Activated T-cell treated with anti-CD3 and anti-CD28 coated beads, Interleukin-2, amount 50 U/mL, for 4 hours (primary cell): ENCODE measurements at regions not wholly inside any gene's neighbourhood (a gene's known extent, or its start where the extent isn't known, plus 50 kb on each side); places are given as distances from the start of the nearest gene placed in this dataset.

Experiments
- ATAC-seq, 2 donors: fragments of 200-7000 bp; cut with Tn5 transposase; one replicate each; pipeline ENCODE4 v1.10.0; 2021
- DNase-seq: peaks from one replicate; pipeline ENCODE4 v3.0.0-alpha.2; 2020
- H3K27me3 Mint-ChIP-seq: one replicate; pipeline ENCODE4 v1.8.0; 2021; ENCODE audit warnings: low read depth, mixed read lengths
- H3K36me3 Mint-ChIP-seq: one replicate; pipeline ENCODE4 v1.8.0; 2022; ENCODE audit warnings: mixed read lengths; ENCODE audit not compliant: insufficient read depth
- H3K4me1 Mint-ChIP-seq: one replicate; pipeline ENCODE4 v1.8.0; 2021; ENCODE audit warnings: low read depth, mixed read lengths
- H3K4me3 Mint-ChIP-seq: one replicate; pipeline ENCODE4 v1.8.0; 2021; ENCODE audit warnings: mild to moderate bottlenecking, moderate library complexity, mixed read lengths
- H3K9me3 Mint-ChIP-seq: one replicate; pipeline ENCODE4 v1.8.0; 2021; ENCODE audit warnings: mixed read lengths

DNA sequence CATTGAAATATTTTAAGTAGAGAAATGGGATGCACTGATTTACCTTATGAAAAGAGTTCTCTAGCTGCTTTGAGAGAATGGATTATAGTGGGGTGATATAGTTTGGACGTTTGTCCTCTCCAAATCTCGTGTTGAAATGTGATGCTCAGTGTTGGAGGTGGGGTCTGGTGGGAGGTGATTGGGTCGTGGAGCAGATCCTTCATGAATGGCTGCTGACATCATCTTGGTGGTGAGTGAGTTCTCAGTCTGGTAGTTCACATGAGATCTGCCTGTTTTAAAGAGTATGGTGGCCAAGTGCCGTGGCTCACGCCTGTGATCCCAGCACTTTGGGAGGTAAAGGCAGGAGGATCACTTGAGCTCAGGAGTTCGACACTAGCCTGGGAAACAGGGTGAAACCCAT is 58.7 kb upstream of the SH3RF3 start:
- ATAC-seq (no peak), DNase-seq (no peak)
- peaks cover 5% of the 10 kb centered on the region for H3K27me3 Mint-ChIP-seq
- no peaks in the 10 kb centered on the region for H3K4me1 Mint-ChIP-seq
- H3K9me3 Mint-ChIP-seq: peaks cover 5% of the 10 kb centered on the region
- peaks cover 4% of the 10 kb centered on the region for H3K36me3 Mint-ChIP-seq
- H3K4me3 Mint-ChIP-seq: no peak overlapping the region

DNA sequence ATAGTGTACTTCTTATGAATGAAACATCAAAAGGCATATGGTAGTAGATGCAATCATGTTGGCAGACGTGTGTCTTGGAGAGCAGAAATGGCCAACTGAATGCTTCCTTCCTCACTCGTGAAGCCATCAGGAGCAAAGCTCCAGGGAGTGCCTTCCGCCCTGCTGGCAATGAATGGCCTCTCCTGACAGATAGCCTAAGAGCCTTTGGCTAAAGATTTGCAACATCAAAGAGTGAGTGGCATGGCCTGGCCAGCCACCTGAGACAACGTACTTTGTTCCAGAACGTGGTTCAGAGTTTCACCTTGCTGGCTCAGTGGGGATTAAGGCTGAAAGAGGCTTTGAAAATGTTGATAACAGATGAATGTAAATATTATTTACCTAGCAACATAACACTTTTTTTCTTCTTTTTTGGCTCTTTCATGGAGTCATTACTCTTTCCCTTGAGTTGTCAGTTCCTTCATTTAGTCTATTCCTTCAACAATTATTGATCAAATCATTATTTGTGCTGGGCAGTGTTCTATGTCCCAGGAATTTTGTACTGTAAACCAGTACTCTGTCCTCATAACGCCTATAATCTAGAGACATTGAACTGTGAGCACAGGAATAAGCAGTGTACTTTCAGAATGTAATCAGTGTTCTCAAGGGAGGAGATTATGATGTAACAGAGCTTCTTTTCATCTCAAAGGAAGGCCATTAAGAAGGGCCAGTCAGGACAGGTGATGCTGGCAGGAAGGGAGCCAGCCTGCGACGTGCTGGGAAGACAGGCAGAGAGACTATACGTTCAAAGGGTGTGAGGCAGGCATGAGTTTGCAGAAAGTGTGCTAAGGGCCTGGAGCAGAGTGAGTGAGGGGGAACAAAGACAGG is 59.4 kb upstream of the SH3RF3 start:
- Mint-ChIP-seq H3K4me3 (no peak overlapping the region), H3K4me1 (no peaks in the 10 kb centered on the region), H3K36me3 (peaks cover 4% of the 10 kb centered on the region), H3K27me3 (peaks cover 5% of the 10 kb centered on the region), H3K9me3 (peaks cover 5% of the 10 kb centered on the region)
- DNase-seq: no peak
- ATAC-seq: no peak

DNA sequence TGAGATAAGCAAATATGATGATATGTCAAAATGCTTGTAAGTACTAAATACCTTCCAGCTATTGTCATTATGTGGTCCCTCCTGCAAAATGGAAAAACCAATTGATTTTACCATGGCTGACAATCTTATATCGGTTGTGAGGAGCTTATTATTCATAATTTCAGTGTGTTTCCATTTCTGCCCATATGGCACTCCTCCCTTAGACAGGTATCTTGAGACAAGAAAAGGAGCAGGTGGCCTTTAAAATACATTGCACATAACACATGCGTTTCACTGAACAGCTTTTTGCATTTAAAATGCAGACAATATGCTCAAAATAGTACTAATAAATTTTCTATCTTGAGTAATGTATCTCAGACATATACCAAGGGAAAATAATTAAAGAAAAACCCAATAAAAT is 60.2 kb upstream of the SH3RF3 start:
- ATAC-seq (no peak), DNase-seq (no peak)
- Mint-ChIP-seq H3K9me3 (peaks cover 5% of the 10 kb centered on the region), H3K36me3 (peaks cover 4% of the 10 kb centered on the region), H3K27me3 (peaks cover 4% of the 10 kb centered on the region), H3K4me1 (no peaks in the 10 kb centered on the region), H3K4me3 (no peak overlapping the region)

DNA sequence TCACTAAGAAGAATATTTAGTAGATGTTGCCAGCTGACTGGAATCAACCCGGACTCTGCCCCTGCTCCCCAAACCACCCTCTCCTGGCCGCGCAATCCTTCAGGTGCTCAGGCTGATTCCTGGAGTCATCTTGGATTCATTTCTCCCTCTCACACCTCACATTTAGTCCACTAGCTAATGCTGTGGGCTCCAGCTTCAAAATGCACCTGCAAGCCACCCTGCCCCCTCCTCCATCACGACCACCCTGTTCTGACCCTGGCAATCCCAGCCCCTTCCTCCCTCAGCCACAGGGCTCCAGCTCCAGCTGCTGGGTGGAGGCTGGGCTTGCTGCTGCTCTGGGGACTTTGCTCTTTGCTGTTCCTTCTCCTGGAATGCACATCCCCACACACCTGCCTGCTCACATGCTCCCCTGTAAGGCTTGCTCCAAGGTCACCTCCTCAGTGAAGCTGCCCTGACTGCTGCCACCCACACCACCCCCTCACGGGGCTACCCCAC is 61.3 kb upstream of the SH3RF3 start:
- Mint-ChIP-seq H3K4me3 (no peak overlapping the region), H3K36me3 (peaks cover under 1% of the 10 kb centered on the region), H3K27me3 (peaks cover 2% of the 10 kb centered on the region), H3K4me1 (peaks cover 7% of the 10 kb centered on the region), H3K9me3 (peaks cover under 1% of the 10 kb centered on the region)
- DNase-seq (no peak), ATAC-seq (no peak)

DNA sequence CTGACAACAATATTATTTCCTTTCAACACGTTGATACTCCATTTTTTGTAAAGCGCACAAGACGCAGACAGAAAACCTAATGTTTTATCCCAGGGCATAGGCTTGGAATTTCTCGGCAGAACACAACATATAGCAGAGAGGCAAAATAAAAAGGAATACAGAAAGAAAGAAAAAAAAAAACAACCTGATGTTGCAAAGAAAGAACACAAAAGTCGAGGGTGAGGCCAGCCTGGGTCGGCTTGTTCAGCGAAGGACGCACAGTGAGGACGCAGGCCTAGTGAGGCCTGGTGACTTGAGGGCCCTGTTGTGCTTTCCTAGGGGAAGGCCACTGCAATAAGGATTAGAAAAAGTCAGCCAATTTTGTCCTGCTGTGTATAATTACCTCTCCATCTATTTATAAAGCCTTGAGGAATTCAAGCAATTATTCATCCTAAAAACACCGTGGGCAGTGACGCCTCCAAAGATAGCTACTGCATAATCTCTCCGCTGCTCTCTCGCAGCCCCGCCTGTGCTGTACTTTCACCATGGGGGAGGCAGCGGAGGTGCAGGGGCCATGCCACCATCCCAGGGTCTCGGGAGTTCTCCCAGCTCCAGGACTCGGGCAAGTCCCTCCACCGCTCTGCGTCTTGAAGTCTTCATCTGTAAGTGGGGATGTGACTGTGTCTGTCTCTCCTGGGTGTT is 61.9 kb upstream of the SH3RF3 start:
- DNase-seq: no peak
- H3K36me3 Mint-ChIP-seq: no peaks in the 10 kb centered on the region
- no peaks in the 10 kb centered on the region for H3K9me3 Mint-ChIP-seq
- ATAC-seq: no peak
- H3K4me1 Mint-ChIP-seq: peaks cover 7% of the 10 kb centered on the region
- no peak overlapping the region for H3K4me3 Mint-ChIP-seq
- H3K27me3 Mint-ChIP-seq: peaks cover 3% of the 10 kb centered on the region

DNA sequence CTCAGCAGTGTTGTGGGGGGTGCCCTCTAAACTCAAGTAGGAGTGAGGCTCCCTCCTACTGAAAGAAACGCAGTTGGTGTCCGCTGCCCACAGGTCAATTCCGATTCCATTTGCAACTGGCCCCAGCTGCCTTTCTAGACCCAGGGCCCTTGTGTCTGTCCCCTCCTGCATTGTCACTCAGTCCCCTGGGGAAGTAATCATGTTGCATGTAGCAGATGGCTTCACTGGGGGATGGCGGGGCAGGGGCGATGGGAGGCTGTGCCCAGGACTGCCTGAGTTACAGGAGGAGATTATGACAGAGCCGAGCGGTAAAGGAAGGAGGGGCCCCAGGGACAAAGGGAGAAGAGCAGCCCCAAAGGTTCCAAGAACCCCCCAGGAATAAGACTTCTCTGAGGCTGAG is 62.5 kb upstream of the SH3RF3 start:
- ATAC-seq: no peak

DNA sequence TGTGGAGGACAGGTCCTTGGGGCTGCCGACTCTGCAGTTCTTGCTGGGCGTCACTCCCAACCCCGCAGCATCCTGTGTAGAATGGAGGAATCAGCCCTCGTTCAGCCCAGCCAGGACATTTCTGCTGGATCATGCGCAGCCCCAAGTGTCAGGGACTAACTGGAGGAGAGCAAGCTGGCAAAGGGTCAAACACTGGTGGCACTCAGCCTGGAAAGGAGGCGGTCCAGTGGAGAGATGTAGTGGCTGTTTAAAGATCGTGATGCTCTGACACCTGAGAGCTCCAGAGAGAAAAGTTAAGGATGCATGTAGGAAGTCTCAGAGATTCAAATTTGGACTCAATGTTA is 63.6 kb upstream of the SH3RF3 start:
- DNase-seq (no peak), ATAC-seq (no peak)
- Mint-ChIP-seq H3K9me3 (no peaks in the 10 kb centered on the region), H3K4me3 (no peak overlapping the region), H3K4me1 (peaks cover 7% of the 10 kb centered on the region), H3K36me3 (no peaks in the 10 kb centered on the region), H3K27me3 (peaks cover 3% of the 10 kb centered on the region)

More for the DNA sequence above, 62.5 kb upstream of the SH3RF3 start:
- peaks cover 7% of the 10 kb centered on the region for H3K4me1 Mint-ChIP-seq
- no peak overlapping the region for H3K4me3 Mint-ChIP-seq
- no peaks in the 10 kb centered on the region for H3K36me3 Mint-ChIP-seq
- DNase-seq: no peak
- H3K27me3 Mint-ChIP-seq: peaks cover 3% of the 10 kb centered on the region
- no peaks in the 10 kb centered on the region for H3K9me3 Mint-ChIP-seq

DNA sequence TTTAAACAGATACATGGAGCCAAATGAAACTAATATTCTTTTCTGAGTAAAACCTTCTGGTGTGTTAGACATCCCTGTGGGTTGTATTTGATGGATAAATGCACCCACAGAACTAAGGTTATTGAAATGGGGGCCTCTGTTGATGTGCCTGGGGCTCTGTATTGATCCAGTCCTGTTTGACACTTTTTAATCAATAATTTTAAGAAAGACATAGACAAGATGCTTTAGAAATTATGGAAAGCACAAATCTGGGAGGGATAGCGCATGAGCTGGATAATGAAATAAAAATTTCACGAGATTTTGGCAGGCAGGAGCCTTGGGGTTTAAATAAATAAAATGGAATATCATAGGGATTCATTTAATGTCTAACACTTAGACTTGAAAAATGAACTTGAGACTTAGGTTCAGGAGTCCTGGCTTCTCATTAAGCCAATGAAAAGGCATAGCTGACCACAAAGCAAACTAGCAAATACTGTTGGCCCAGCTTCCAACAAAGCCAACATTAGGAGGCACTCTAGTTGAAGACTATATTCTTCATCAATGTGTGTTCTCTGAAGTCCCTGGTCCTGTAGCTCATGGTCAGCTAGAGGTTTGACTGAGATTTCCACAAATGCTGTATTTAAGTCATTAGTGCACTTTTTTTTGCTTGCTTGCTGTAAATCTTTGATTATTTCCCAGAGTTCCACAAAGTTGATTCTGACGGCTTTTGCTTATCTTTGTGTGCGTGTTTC is 64.2 kb upstream of the SH3RF3 start:
- no peaks in the 10 kb centered on the region for H3K36me3 Mint-ChIP-seq
- no peak for ATAC-seq
- H3K9me3 Mint-ChIP-seq: no peaks in the 10 kb centered on the region
- H3K27me3 Mint-ChIP-seq: peaks cover 3% of the 10 kb centered on the region
- H3K4me1 Mint-ChIP-seq: peaks cover 9% of the 10 kb centered on the region
- H3K4me3 Mint-ChIP-seq: no peak overlapping the region
- DNase-seq: no peak

DNA sequence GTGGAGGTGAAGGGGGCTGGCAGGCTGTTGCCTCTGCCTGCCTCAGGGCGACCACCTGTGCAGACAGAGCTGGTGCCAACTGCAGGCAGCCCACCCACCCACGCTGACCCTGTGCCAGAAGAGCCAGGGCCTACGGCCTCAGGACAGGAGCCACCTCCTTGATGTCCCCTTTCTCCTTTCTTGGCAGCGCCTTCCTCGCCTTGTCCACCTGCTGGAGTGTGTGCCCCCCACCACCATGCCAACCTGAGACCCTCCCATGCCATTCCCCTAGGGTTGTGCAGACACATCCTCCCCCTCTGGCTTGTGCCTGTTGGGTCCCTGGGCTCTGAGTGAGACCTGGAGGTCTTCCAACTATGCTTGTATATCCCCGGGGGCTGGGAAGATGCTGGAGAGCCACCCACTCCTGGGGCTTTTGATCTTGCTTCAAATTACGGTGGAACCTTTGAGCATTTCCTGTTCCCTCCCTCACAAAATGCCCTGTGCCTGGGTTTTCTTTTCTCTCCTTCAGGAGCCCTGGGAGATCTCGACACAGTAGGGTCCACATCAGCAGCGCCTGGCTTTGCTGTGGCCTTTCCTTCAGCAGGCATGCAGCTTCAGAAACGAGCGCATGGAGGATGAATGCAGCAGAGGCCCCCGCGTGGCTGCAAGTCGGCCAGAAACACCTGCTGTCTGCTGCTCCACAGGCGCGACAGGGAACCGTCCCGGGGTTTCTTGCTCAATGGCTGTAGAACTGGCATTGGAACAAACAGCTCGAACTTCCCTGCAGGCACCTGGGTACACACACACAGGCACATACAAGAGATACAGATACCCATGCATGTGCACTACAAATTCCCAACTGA is 65.9 kb upstream of the SH3RF3 start:
- H3K4me3 Mint-ChIP-seq: no peak overlapping the region
- peaks cover 5% of the 10 kb centered on the region for H3K27me3 Mint-ChIP-seq
- ATAC-seq (no peak), DNase-seq (no peak)
- H3K9me3 Mint-ChIP-seq: no peaks in the 10 kb centered on the region
- peaks cover 10% of the 10 kb centered on the region for H3K4me1 Mint-ChIP-seq
- H3K36me3 Mint-ChIP-seq: no peaks in the 10 kb centered on the region

DNA sequence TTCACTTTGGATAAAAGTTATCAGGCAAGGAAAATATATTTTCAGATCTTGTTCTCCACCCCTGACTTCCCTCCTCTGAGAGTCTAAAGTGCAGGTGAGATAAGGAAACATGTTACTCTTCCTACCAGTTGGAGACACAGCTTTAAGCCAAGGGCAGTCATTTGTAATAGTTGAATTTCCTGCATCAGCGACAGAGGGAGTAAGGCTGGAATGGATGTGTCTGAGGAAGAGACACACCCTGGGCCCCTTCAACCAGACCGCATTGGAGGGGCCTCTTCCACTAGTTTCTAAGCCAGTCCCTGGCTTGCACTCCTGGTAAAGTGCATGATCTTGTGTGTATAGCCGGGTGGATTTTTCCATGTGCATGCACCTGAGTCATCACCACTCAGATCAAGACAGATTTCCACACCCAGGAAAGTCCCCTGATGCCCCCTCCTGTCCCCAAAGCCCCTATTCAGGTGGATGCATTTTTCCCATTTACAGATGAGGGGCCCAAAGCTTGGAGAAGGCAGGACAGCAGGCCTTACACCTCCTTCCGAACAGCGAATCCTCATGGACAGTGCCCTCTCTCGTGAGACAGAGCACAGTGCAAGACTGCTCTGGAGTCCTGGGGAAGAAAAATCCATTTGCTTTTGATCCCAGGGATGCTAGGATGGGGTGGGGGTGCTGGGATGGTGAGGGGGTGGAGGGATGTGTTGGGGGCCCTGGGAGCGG is 66.7 kb upstream of the SH3RF3 start:
- Mint-ChIP-seq H3K4me3 (no peak overlapping the region), H3K4me1 (peaks cover 12% of the 10 kb centered on the region), H3K36me3 (no peaks in the 10 kb centered on the region), H3K9me3 (no peaks in the 10 kb centered on the region), H3K27me3 (peaks cover 5% of the 10 kb centered on the region)
- ATAC-seq (no peak), DNase-seq (no peak)

DNA sequence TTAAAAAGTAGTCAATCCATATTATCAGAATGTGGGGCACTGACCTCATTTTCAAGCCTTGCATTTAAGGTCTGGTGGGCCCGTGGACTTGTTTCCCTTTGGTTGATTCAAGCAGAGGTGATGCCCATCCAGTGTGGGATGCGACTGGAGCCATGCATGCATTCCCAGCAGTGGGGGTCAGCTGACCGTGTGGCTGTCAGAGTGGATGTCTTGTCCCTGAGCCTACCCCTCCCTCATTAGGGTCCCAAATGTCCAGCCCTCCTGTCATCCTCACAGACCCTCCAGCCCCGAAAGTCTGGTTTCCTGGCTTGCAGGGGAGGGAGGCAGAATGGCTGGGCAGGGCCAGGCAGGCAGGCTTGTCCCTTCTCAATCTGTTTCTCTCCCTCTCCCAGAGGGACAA is 67.3 kb upstream of the SH3RF3 start:
- H3K4me3 Mint-ChIP-seq: no peak overlapping the region
- no peaks in the 10 kb centered on the region for H3K36me3 Mint-ChIP-seq
- no peaks in the 10 kb centered on the region for H3K9me3 Mint-ChIP-seq
- peaks cover 5% of the 10 kb centered on the region for H3K27me3 Mint-ChIP-seq
- peaks cover 17% of the 10 kb centered on the region for H3K4me1 Mint-ChIP-seq
- DNase-seq (no peak), ATAC-seq (no peak)

DNA sequence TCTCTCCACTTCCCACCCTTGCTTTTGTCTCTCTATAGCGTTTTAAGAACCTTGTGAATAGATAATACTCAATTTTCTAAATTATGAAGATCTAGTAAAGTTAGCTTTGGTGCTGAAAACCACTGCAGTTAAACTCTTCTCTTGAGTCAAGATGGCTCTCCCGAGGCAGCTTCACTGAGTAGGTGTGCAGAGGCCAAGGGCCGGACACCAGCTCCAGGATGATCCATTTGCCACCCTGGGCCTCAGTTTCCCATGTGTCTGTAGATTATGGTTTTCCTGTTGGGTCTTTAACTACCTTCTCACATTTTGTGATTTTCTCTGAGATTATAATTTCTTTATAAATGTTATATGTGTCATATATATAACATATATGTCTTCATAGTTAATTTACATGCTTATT is 68.5 kb upstream of the SH3RF3 start:
- Mint-ChIP-seq H3K9me3 (no peaks in the 10 kb centered on the region), H3K27me3 (peaks cover 5% of the 10 kb centered on the region), H3K36me3 (no peaks in the 10 kb centered on the region), H3K4me1 (peaks cover 20% of the 10 kb centered on the region), H3K4me3 (no peak overlapping the region)
- ATAC-seq (no peak), DNase-seq (no peak)

DNA sequence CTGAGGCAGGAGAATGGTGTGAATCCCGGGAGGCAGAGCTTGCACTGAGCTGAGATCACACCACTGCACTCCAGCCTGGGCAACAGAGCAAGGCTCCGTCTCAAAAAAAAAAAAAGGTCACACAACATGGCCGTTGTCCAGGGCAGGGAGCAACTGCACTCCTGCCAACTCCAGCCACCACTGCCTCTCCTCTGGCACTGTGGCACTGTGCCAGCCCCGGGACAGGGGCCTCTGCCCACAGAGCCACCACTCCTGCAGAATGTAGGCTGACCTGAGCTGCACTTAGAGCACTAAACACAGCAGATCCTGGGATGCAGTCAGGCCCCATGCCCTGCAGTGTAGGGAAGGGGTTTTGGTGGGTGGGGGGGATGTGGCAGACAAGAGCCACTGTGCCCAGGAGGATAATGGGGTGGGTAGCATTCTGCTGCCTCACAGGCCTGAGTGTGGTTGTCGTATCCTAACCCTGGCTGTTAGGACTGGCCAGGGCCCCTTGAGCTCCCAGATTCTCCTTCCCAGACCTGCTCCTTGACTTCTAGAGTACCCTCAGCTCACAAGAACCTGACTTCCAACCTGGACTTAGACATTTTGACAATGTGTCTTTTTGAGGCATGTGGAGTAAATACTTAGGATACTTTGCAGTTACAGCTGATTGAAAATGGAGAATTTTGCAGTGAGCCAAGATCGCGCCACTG is 69.4 kb upstream of the SH3RF3 start:
- Mint-ChIP-seq H3K36me3 (no peaks in the 10 kb centered on the region), H3K4me3 (no peak overlapping the region), H3K27me3 (peaks cover 5% of the 10 kb centered on the region), H3K9me3 (no peaks in the 10 kb centered on the region), H3K4me1 (peaks cover 20% of the 10 kb centered on the region)
- no peak for ATAC-seq
- no peak for DNase-seq
